GM19043 (cell line): ENCODE measurements at regions not wholly inside any gene's neighbourhood (a gene's known extent, or its start where the extent isn't known, plus 50 kb on each side); places are given as distances from the start of the nearest gene placed in this dataset.
"Not testable (repeated sequence)": the region's sequence is repeated elsewhere in the genome, so short reads cannot be mapped to it uniquely, and the experiment has no call there.

ENCODE experiments used
- ATAC-seq: cut with Tn5 transposase; IDR thresholded peaks from one replicate; pipeline ENCODE4 v1.9.1; 2021; ENCODE audit warnings: low read depth; ENCODE audit not compliant: unreplicated experiment

- no peak for ATAC-seq
Measured at GRCh38 chr16:26493751-26494150, 573.0 kb upstream of the C16orf82 start.

DNA sequence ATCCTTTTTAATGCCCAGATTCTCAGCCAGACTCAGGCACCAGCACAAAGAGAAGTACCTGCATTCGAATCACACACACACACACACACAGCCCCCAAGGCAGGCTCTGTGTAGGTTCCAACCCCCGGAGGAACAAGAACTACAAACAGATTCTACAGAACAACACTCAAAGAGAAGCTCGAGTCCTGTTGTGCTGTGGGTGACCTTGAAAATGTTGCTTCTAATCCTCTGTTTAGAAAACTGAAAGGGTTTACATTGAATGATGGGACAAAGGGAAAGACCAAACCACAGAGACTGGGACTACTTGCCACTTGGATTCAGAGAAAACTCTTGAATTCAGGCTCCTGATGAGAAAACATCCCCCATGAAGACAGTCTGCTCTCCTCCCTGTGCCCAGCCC is 568.8 kb upstream of the C16orf82 start:
- no peak for ATAC-seq

DNA sequence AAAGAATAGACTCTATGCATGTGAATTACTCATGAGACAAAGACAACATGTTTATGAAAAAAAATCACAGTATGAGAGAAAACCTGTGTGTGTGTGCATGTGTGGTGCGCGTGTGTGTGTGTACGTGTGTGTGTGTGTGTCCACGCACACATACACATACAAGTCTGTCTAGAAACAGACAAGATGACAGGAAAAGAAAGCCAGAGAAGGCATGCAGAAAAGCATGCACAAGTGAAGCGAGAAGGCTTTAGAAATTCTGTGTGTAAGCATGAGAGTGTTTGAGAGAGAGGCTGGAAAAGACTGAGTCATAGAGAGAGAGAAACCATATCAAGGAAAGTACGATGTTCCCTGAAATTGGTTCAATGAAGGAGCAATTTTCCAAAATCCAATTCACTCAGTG is 566.4 kb upstream of the C16orf82 start:
- ATAC-seq: no peak

GRCh38 chr16:26505496-26505895 is 561.2 kb upstream of the C16orf82 start:
- no peak for ATAC-seq

DNA sequence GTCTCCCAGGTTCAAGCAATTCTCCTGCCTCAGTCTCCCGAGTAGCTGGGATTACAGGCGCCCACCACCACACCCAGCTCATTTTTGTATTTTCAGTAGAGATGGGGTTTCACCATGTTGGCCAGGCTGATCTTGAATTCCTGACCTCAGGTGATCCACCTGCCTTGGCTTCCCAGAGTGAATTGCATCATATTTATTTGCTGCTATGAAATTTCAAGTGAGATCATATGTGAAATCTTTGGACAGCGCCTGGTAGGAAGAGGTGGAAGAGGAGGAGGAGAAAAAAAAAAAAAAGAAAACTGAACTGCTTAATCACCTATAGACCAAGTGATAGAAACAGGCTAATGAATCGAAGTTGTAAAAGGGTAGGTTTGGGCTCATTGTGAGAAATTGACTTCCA is 557.8 kb upstream of the C16orf82 start:
- ATAC-seq: not testable (repeated sequence)

- ATAC-seq: no peak
Measured at GRCh38 chr16:26510924-26511323, 555.8 kb upstream of the C16orf82 start.

- no peak for ATAC-seq
Measured at GRCh38 chr16:26511463-26511862, 555.3 kb upstream of the C16orf82 start.

DNA sequence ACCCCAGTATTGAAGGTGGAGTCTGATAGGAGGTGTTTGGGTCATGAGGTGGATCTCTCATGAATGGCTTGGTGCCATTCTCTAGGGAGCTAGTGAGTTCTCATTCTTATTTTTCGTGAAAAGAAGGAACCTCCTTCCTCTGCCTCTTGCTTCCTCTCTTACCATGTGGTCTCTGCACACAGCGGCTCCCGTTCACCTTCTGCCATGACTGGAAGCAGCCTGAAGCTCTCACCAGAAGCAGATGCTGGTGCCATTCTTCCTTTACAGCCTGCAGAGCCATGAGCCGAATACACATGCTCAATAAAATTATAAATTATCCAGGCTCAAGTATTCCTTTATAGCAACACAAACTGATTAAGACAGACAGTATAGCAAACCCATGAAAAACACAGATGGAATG is 545.1 kb upstream of the C16orf82 start:
- ATAC-seq: no peak

DNA sequence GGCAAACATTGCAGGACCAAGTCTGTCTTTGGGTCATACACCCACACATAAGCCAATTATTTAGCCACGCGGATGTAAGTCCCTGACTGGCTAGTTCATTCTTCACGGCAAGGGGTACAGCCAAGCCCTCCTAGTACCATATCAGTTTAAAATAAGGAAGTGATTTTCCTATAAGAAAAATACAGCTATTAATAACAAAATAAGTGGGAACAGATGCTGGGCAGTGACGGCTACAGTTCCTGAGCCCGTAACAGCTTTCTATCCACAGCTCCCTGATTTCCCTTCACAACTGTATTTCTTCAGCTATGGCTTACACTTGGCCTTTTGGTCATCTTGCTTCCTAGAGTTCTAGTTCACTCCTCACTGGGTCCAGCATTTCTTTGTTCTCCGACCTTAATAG is 542.4 kb upstream of the C16orf82 start:
- no peak for ATAC-seq

GRCh38 chr16:26524846-26525245 is 541.9 kb upstream of the C16orf82 start:
- ATAC-seq: no peak

- ATAC-seq: no peak
Measured at GRCh38 chr16:26525856-26526255, 540.9 kb upstream of the C16orf82 start.

DNA sequence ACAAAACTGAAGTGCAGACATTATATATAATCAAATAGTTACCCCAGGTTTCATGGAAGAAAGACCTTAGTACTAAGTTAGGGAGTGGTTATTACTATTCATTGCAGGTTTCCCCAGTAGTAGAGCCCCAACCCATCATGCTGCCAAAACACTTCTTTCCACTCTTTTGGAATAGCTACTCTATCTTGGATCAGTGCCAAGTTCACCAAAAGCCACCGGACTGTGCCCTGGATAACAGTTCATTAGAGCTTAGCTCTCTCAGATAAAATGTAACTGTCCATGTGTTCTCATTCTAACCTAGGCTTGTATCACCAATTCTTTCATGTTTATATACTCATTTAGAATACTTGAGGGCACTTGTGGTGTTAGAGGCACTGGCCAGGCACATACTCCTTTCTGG is 540.1 kb upstream of the C16orf82 start:
- no peak for ATAC-seq

- no peak for ATAC-seq
Measured at GRCh38 chr16:26530584-26531289, 536.0 kb upstream of the C16orf82 start.

DNA sequence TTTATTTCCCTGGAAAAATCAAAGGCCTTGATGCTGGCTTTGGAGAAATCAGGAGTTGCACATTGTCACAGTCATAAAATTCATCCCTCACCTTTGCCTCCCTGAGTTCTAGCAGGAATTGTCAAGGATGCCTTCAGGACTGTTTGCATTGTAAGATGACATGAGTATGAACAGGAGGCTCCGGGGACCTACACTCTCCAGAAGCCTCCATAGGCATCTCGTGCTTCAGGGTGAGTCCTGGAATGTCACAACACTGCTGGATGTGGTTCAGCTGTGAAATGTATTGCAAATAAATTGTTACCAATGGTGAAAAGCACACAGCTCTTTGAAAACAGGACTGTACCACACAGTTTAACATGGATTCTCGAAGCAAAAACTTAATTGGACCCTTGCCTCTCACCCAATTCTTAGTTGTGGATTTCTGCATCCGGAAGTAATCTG is 535.4 kb upstream of the C16orf82 start:
- ATAC-seq: no peak

- ATAC-seq: no peak
Measured at GRCh38 chr16:26532456-26532855, 534.3 kb upstream of the C16orf82 start.

DNA sequence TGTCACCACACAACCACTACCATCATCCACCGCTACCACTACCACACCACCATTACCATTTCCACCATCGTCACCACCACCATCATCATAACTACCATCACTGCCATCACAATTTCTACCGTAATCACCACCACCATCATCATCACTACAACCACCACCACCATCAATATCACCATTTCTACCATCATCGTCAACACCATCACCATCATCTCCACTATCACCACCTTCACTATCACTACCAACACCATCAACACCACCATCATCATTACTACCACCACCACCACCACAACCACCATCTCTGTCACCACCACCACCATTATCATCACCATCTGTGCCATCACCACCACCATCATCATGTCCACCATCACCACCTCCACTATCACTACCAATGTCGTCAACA is 524.5 kb upstream of the C16orf82 start:
- ATAC-seq: no peak

DNA sequence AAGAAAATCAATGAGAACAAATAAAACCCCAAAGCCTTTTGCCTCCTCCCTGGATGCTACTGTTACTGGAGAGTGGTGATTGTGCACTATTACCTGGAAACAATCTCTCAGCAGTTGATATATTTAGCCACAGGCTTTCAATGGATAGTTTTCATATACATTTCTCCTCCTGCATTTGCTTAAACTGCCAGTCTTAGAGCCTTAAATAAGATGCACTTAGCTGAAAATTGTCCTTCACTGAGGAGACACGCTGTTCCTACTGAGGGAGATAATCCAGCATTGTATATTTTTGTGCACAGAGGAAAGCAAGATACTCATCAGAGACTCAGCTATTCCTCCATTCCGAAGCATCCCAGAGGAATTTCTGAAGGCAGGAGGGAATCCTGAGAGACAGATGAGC is 520.2 kb upstream of the C16orf82 start:
- no peak for ATAC-seq

GRCh38 chr16:26547681-26548080 is 519.0 kb upstream of the C16orf82 start:
- ATAC-seq: no peak

DNA sequence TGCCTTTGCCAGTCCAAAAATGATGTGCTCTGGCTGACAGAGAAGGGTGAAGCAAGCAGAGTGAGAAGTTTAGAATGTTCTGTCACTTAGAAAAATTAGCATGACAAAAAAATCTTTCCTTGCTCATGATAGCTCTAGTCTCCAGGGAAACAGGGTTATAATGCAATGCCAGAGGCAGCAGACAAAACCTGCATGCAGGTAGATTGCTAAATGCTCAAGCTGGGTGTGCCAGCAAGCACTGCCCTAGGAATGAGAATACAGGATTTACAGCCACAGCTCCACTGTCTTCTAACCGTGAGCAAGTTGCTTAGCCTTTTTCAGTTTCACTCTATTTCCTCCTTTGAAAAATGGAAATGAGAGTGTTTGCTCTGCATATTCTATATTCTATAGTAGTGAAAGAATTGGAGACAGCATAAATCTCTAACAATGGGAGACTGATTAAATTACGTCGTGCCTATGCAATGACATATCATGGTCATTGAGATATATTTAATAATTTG is 516.6 kb upstream of the C16orf82 start:
- ATAC-seq: no peak

- no peak for ATAC-seq
Measured at GRCh38 chr16:26554030-26554429, 512.7 kb upstream of the C16orf82 start.

DNA sequence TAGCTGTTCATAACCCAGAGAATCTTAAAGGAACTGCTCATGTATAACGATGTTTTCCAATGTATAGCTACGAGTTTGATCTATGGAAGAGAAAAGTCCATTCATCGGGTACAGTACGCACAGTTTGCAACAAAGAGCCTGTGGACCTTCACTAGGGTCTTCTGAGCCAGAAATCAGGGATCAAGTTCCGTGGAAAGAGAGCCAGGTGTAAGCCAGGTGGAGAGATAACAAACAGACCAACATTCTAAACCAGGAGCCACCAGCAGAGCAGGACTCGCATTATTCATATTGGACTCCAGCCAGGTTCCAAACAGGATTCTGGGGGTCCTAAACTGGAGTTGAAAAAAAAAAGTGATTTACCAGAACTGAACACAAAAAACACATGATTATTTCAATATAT is 505.4 kb upstream of the C16orf82 start:
- ATAC-seq: no peak

GRCh38 chr16:26563018-26563417 is 503.7 kb upstream of the C16orf82 start:
- ATAC-seq: no peak

DNA sequence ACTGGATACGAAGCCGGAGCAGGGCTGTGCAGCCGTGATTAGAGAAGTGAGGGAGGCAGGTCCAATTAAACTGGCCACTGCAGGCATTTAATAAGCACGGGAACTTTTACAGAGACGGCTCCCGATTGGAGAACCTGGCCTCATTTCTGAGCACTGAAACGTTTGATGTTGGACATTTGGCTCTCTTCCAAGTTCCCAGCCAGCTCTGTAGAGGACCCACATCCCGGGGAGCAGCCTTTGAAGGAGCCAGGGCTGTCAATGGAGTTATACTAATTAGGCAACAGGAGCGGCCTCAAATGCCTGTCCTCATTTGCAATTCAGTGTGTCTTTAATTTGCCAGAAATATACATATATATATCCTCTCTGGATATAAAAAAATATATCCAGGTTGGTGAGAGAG is 499.4 kb upstream of the C16orf82 start:
- ATAC-seq: no peak
